CD4-positive, alpha-beta T cell treated with Interleukin-6 for 4 hours (primary cell): ENCODE measurements at regions not wholly inside any gene's neighbourhood (a gene's known extent, or its start where the extent isn't known, plus 50 kb on each side); places are given as distances from the start of the nearest gene placed in this dataset.
"Not testable (repeated sequence)": the region's sequence is repeated elsewhere in the genome, so short reads cannot be mapped to it uniquely, and the experiment has no call there.

Experiments
- DNase-seq: peaks from one replicate; pipeline ENCODE4 v3.0.0-alpha.2; 2020; ENCODE audit warnings: mixed read lengths

DNA sequence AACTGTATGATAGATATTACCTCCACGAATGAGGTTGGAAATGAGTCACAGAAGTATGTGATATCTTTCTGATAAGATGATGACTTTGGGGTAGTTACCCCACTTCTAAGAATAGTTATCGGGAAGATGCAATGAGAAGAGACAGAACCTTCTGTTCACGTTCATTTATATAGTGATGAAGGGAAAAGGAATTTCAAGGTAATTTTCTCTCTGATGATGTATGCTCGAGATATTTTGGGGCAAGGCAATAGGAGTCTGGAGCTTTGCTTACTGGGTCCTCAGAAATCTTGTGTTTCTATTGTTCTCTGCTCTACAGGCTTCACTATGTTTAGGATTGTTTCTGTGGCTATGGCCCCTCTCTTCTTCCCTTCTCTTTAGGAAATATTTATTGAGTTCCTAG lies 1389.6 kb downstream of the CDH8 start:
- no peak for DNase-seq

- no peak for DNase-seq
These were observed 1390.7 kb downstream of the CDH8 start for GRCh38 chr16:60645541-60645940.

DNA sequence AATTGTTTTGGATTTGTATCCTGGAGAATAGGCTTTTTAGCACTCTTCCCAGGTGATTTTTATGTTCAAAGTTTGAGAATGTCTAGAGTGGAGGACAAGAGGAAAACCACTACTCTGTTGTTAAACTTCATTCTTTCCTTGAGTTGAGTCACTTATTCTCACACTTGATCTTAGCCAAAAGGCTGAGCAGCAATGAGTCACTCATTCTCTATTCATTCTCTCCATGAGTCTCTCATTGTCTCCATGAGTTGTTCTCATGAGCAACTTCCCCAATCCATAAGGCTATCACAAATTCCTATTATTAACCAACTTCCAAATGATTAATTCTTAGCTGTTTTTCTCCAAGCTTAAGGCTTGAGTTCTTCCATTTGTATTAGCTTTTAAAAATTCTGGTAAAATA lies 1393.3 kb downstream of the CDH8 start:
- DNase-seq: no peak

DNA sequence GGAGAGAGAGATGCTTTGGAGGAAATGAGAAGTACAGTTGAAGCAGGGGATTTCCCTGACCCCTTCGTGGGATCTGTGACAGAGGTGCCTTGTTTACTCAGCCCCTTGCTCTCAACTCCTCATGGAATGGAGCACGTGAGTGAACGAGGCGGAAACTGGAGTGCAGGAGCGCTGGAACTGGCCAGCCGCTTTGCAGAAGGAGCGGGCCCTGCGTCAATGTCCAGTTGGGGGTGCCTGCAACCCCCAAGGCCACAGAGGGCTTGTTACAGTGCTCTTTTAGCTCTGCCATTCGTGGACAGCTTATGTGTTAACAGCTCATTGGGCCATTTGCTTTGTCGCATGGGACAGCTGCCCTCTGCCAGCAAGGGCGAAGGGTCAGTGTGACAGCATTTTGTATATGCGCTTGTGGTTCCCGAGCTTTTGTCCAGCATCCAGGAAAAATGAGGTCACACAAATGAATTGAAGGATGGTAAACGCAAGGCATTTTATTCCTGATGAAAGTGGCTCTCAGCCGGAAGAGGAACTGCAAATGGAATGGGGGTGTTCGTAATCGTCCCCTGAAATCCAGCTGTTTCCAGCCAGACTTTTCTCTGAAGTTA lies 1395.1 kb downstream of the CDH8 start:
- DNase-seq: no peak

GRCh38 chr16:60640038-60640437 lies 1396.2 kb downstream of the CDH8 start:
- no peak for DNase-seq

DNA sequence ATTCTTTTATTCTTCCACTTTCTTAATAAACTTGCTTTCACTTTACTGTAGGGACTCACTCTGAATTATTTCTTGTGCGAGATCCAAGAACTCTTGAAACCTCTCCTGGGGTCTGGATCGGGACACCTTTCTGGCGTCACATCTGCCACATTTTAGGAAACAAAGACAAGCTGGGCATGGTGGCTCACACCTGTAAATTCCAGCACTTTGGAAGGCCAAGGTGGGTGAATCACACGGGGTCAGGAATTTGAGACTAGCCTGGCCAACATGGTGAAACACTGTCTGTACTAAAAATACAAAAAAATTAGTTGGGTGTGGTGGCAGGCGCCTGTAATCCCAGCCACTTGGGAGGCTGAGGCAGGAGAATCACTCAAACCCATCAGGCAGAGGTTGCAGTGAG lies 1399.6 kb downstream of the CDH8 start:
- DNase-seq: not testable (repeated sequence)

GRCh38 chr16:60636117-60636516 lies 1400.1 kb downstream of the CDH8 start:
- no peak for DNase-seq

- DNase-seq: no peak
These were observed 1400.7 kb downstream of the CDH8 start for GRCh38 chr16:60635548-60635947.

DNA sequence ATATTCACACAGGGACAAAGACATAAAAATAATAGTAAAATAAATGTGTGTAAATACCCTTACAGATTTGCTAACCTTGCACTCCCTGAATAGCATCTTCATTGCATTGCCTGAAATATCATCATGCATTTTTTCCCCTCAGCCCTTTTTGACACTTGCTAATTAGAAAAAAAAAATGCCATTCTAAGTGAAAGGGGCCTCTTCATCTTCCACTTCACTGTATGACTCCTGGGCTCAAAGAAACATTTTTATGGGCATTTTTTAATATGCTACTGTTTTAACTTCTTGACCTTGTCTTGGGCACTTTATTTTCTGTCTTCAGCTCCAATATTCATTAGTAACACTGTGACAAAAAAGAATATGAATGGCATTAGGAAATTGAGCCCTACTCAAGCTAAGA lies 1424.4 kb downstream of the CDH8 start:
- no peak for DNase-seq

- no peak for DNase-seq
These were observed 1427.3 kb downstream of the CDH8 start for GRCh38 chr16:60608971-60609370.

GRCh38 chr16:60605652-60606051 lies 1430.6 kb downstream of the CDH8 start:
- not testable (repeated sequence) for DNase-seq

GRCh38 chr16:60605176-60605575 lies 1431.1 kb downstream of the CDH8 start:
- DNase-seq: no peak

DNA sequence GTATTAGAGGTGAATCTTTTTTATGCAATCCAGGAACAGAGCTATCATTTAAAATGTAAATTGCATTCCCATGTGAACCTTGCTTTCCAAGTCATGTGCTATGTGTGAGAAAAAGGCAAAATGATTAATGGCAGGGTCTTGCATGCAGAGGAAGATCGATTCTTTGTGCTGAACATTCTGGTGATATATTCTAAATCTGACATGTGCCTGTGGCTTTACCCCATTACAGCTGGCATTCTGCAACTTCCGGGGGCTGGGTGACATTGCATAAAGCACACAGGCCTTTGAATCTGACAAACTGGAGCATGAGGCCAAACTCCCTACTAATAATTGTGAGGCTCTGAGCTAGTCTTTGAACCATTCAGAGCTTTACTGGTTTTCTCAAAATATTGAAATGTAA lies 1449.7 kb downstream of the CDH8 start:
- no peak for DNase-seq

- DNase-seq: no peak
These were observed 1453.7 kb downstream of the CDH8 start for GRCh38 chr16:60582528-60582927.

DNA sequence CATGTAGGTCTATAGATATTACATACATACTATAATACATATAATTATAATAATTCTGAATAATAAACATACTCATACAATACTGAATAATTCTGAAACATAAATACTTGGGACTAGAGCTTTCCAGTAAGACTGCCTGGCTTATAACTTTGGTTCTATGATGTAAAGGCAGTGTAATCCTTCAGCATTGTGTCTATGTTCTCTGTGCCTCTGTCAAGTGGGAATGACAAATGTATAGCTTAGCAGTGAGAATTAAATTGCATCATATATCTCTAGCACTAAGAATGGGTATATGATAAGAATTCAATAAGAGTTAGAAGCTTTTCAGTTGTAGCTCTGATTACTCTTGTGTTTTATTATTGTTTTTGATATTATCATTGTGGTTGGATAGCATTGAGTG lies 1469.3 kb downstream of the CDH8 start:
- DNase-seq: no peak

GRCh38 chr16:60564588-60564987 lies 1471.7 kb downstream of the CDH8 start:
- no peak for DNase-seq

GRCh38 chr16:60563166-60563565 lies 1473.1 kb downstream of the CDH8 start:
- no peak for DNase-seq

- DNase-seq: no peak
These were observed 1477.3 kb downstream of the CDH8 start for GRCh38 chr16:60558936-60559335.

- no peak for DNase-seq
These were observed 1483.0 kb downstream of the CDH8 start for GRCh38 chr16:60553090-60553757.

DNA sequence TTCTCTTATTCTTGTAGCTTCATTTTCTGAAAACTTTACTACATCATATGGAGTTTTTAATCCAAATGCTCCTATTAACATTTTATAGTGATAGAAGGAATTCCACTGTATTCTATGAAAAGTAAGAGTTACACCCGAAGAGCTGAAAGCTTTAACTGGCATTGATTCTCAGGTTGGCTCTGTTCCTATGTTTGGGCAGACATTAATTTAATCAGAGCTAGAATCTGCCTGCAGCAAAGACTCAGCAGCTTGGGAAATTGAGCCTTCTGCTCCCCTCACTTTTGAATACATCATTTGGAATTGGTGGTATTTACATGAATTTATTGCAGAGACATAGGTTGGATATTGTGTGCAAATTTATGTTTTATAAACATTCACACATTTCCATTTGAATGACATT lies 1494.7 kb downstream of the CDH8 start:
- no peak for DNase-seq

DNA sequence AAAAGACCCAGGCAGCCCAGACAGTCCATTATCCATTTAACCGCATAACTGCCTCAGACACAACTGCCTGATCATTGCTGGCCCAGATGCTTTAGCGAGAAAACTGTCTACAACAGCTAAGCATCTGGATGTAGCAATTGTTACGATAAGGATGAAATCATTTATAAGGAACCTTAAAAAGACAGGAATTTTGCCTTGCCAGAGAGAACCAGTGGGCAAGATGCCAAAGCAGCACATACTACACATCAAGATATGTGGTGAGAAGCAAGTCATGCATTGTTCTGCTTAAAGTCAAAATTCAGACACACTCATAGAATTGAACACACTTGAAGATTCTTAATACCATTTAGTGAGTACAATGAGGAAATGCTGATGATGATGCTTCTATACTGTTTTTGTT lies 1525.3 kb downstream of the CDH8 start:
- no peak for DNase-seq

DNA sequence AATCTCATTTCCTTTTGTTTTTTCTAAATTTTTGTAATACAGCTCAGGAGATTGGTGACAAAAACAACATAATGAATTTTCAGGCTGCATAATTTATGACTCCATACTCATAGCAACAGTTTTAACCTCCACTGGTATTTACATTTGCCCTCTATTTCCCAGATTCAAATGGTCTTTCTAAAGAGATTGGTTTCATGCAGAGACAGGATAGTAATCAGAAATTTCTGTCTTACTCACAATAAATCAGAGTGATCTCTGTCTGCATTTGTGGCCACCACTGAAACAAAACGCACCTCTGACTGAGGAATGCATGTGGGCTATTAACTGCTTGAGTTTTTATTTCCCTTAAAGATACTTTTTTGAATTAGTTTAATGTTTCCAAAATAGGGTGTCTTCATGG lies 1526.0 kb downstream of the CDH8 start:
- DNase-seq: no peak

GRCh38 chr16:60491273-60491672 lies 1545.0 kb downstream of the CDH8 start:
- DNase-seq: no peak

GRCh38 chr16:60485872-60486489 lies 1550.3 kb downstream of the CDH8 start:
- DNase-seq: no peak

GRCh38 chr16:60484901-60485300 lies 1551.3 kb downstream of the CDH8 start:
- no peak for DNase-seq
